DOHH2 (cell line): ENCODE measurements at regions not wholly inside any gene's neighbourhood (a gene's known extent, or its start where the extent isn't known, plus 50 kb on each side); places are given as distances from the start of the nearest gene placed in this dataset.

Source experiments
- CTCF ChIP-seq: fragments of 200-600 bp; sonication (generic); IDR thresholded peaks from one replicate; pipeline ENCODE4 v1.5.1; 2014; ENCODE audit warnings: antibody characterized with exemption, mild to moderate bottlenecking, low read depth, low read length; ENCODE audit not compliant: poor library complexity, severe bottlenecking
- EZH2phosphoT487 ChIP-seq: fragments of 200-600 bp; sonication (generic); IDR thresholded peaks from 2 replicates; pipeline ENCODE4 v1.6.1; 2017; ENCODE audit warnings: borderline replicate concordance, mild to moderate bottlenecking, antibody characterized with exemption, low read length, moderate library complexity, mixed read lengths

- TF ChIP-seq CTCF (no peak), EZH2phosphoT487 (no peak)
Observed at GRCh38 chr11:33451364-33451763, 194.2 kb downstream of the HIPK3 start.
